ENCODE measurements at regions not wholly inside any gene's neighbourhood (a gene's known extent, or its start where the extent isn't known, plus 50 kb on each side); places are given as distances from the start of the nearest gene placed in this dataset.

DNA sequence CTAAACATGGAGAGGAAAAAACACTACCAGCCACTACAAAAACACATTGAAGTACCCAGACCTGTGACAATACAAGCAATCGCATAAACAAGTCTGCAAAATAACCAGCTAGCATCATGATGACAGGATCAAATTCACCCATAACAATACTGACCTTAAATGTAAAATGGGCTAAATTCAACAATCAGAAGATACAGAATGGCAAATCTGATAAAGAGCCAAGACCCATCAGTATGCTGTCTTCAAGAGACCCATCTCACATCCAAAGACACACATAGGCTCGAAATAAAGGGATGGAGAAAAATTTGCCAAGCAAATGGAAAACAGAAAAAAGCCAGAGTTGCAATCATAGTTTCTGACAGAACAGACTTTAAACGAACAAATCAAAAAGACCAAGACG is 294.4 kb downstream of the MEF2C start (continued):
- TF ChIP-seq CREB5 (CRISPR knock-in tag; IDR thresholded peaks at IDR 0.05; ENCODE audit: low read depth), result no peak
- no peak for TF ChIP-seq ZNF8 (CRISPR knock-in tag; IDR thresholded peaks at IDR 0.05)
- TF ChIP-seq TOX (CRISPR knock-in tag; IDR thresholded peaks at IDR 0.05; ENCODE audit: borderline replicate concordance), result no peak
- no peak for TF ChIP-seq ZC3H10 (CRISPR knock-in tag; IDR thresholded peaks at IDR 0.05)
- no peak for TF ChIP-seq CSDC2 (CRISPR knock-in tag; IDR thresholded peaks at IDR 0.05)

- ATAC-seq, result no peak
- TF ChIP-seq BACH2 (CRISPR knock-in tag; IDR thresholded peaks at IDR 0.05; ENCODE audit: borderline replicate concordance) (no peak), ZC3H10 (CRISPR knock-in tag; IDR thresholded peaks at IDR 0.05) (no peak), ZNF70 (CRISPR knock-in tag; IDR thresholded peaks at IDR 0.05) (no peak), ZNF8 (CRISPR knock-in tag; IDR thresholded peaks at IDR 0.05) (no peak), ESRRG (CRISPR knock-in tag; IDR thresholded peaks at IDR 0.05) (no peak), SNAI2 (CRISPR knock-in tag; IDR thresholded peaks at IDR 0.05) (no peak), TOX (CRISPR knock-in tag; IDR thresholded peaks at IDR 0.05; ENCODE audit: borderline replicate concordance) (no peak), TCF4 (CRISPR knock-in tag; IDR thresholded peaks at IDR 0.05; ENCODE audit: borderline replicate concordance) (no peak), OSR1 (CRISPR knock-in tag; IDR thresholded peaks at IDR 0.05) (no peak), ZFP3 (CRISPR knock-in tag; IDR thresholded peaks at IDR 0.05) (no peak), POU6F1 (CRISPR knock-in tag; IDR thresholded peaks at IDR 0.05; ENCODE audit: borderline replicate concordance, low read depth) (no peak)
- TF ChIP-seq, protein P1, sequence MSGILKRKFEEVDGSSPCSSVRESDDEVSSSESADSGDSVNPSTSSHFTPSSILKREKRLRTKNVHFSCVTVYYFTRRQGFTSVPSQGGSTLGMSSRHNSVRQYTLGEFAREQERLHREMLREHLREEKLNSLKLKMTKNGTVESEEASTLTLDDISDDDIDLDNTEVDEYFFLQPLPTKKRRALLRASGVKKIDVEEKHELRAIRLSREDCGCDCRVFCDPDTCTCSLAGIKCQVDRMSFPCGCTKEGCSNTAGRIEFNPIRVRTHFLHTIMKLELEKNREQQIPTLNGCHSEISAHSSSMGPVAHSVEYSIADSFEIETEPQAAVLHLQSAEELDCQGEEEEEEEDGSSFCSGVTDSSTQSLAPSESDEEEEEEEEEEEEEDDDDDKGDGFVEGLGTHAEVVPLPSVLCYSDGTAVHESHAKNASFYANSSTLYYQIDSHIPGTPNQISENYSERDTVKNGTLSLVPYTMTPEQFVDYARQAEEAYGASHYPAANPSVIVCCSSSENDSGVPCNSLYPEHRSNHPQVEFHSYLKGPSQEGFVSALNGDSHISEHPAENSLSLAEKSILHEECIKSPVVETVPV (CRISPR knock-in tag; IDR thresholded peaks at IDR 0.05), result no peak
- TF ChIP-seq, protein P2, sequence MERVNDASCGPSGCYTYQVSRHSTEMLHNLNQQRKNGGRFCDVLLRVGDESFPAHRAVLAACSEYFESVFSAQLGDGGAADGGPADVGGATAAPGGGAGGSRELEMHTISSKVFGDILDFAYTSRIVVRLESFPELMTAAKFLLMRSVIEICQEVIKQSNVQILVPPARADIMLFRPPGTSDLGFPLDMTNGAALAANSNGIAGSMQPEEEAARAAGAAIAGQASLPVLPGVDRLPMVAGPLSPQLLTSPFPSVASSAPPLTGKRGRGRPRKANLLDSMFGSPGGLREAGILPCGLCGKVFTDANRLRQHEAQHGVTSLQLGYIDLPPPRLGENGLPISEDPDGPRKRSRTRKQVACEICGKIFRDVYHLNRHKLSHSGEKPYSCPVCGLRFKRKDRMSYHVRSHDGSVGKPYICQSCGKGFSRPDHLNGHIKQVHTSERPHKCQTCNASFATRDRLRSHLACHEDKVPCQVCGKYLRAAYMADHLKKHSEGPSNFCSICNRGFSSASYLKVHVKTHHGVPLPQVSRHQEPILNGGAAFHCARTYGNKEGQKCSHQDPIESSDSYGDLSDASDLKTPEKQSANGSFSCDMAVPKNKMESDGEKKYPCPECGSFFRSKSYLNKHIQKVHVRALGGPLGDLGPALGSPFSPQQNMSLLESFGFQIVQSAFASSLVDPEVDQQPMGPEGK (CRISPR knock-in tag; IDR thresholded peaks at IDR 0.05; ENCODE audit: borderline replicate concordance), result no peak
- TF ChIP-seq, protein P3, sequence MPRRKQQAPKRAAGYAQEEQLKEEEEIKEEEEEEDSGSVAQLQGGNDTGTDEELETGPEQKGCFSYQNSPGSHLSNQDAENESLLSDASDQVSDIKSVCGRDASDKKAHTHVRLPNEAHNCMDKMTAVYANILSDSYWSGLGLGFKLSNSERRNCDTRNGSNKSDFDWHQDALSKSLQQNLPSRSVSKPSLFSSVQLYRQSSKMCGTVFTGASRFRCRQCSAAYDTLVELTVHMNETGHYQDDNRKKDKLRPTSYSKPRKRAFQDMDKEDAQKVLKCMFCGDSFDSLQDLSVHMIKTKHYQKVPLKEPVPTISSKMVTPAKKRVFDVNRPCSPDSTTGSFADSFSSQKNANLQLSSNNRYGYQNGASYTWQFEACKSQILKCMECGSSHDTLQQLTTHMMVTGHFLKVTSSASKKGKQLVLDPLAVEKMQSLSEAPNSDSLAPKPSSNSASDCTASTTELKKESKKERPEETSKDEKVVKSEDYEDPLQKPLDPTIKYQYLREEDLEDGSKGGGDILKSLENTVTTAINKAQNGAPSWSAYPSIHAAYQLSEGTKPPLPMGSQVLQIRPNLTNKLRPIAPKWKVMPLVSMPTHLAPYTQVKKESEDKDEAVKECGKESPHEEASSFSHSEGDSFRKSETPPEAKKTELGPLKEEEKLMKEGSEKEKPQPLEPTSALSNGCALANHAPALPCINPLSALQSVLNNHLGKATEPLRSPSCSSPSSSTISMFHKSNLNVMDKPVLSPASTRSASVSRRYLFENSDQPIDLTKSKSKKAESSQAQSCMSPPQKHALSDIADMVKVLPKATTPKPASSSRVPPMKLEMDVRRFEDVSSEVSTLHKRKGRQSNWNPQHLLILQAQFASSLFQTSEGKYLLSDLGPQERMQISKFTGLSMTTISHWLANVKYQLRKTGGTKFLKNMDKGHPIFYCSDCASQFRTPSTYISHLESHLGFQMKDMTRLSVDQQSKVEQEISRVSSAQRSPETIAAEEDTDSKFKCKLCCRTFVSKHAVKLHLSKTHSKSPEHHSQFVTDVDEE (CRISPR knock-in tag; IDR thresholded peaks at IDR 0.05), result no peak
These were observed 299.5 kb downstream of the MEF2C start for GRCh38 chr5:88583471-88583870.

DNA sequence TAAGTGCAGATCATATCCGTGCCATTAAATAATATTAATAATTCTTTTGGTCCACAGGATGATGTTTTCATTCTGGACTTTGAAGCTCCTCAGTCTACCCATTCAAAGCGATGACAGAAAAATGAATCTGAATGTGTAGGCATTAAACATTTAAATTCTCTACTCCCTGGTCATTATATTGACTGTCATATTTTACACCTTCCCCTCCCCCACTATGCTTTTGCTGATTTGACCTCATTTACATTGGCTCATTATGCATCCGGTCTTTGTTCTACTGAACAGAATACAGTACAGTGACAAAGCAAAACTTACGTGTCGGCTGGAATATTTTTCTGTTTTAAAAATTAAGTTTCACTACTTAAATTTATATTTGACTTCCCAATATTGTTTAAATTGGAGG is 289.7 kb upstream of the TMEM161B start:
- no peak for ATAC-seq
- TF ChIP-seq SNAI2 (CRISPR knock-in tag; IDR thresholded peaks at IDR 0.05), result no peak
- no peak for TF ChIP-seq ZC3H10 (CRISPR knock-in tag; IDR thresholded peaks at IDR 0.05)
- no peak for TF ChIP-seq POU6F1 (CRISPR knock-in tag; IDR thresholded peaks at IDR 0.05; ENCODE audit: borderline replicate concordance, low read depth)
- no peak for TF ChIP-seq ZNF70 (CRISPR knock-in tag; IDR thresholded peaks at IDR 0.05)
- no peak for TF ChIP-seq GLIS3 (CRISPR knock-in tag; IDR thresholded peaks at IDR 0.05)
- TF ChIP-seq OSR1 (CRISPR knock-in tag; IDR thresholded peaks at IDR 0.05), result no peak
- TF ChIP-seq CSDC2 (CRISPR knock-in tag; IDR thresholded peaks at IDR 0.05), result no peak
- no peak for TF ChIP-seq ISL1 (CRISPR knock-in tag; IDR thresholded peaks at IDR 0.05)
- TF ChIP-seq RARB (CRISPR knock-in tag; IDR thresholded peaks at IDR 0.05), result no peak
- TF ChIP-seq, protein P3 (CRISPR knock-in tag; IDR thresholded peaks at IDR 0.05), result no peak
- no peak for TF ChIP-seq PPARA (CRISPR knock-in tag; IDR thresholded peaks at IDR 0.05; ENCODE audit: borderline replicate concordance)
- TF ChIP-seq, protein P2 (CRISPR knock-in tag; IDR thresholded peaks at IDR 0.05; ENCODE audit: borderline replicate concordance), result no peak
